Adrenal gland (tissue), 5 donors: ENCODE measurements at regions not wholly inside any gene's neighbourhood (a gene's known extent, or its start where the extent isn't known, plus 50 kb on each side); places are given as distances from the start of the nearest gene placed in this dataset.

Source experiments
- CTCF ChIP-seq, 6 experiments: fragments of 450-650 bp in 4 of 6; fragments of 200-600 bp in 2 of 6; sonication (generic) in 1 of 6; IDR thresholded peaks; 1 replicate in 5 of 6; 2 replicates in 1 of 6; pipeline versions ENCODE4 v1.5.1 to v1.8.0; 2016 to 2021; ENCODE audit warnings: antibody characterized with exemption in 6 of 6, mild to moderate bottlenecking in 2 of 6, moderate library complexity in 1 of 6
- POLR2A ChIP-seq, 2 donors: fragments of 450-650 bp; IDR thresholded peaks; one replicate each; pipeline ENCODE4 v1.6.1; 2017; ENCODE audit warnings: antibody characterized with exemption in 2 of 2, mild to moderate bottlenecking in 2 of 2, moderate library complexity in 1 of 2
- donor health status: DM: no; HTN: no; CAD: no.

- no peak for TF ChIP-seq CTCF (IDR thresholded peaks at IDR 0.05)
- no peak for TF ChIP-seq POLR2A (IDR thresholded peaks at IDR 0.05)
Measured at GRCh38 chr16:26510924-26511323, 555.8 kb upstream of the C16orf82 start.
